H1 (cell line): ENCODE measurements at regions not wholly inside any gene's neighbourhood (a gene's known extent, or its start where the extent isn't known, plus 50 kb on each side); places are given as distances from the start of the nearest gene placed in this dataset.

Experiments used
- CTCF ChIA-PET: fragments of 300-600 bp; sonication (Branson Sonifier 250); formaldehyde crosslinking; loops from one replicate; lab custom pipeline; 2021; ENCODE audit not compliant: partially characterized antibody; lab: Charles Lee
- POLR2A ChIA-PET: fragments of 300-600 bp; sonication (Branson Sonifier 250); formaldehyde crosslinking; loops from one replicate; lab custom pipeline; 2021; ENCODE audit warnings: inconsistent platforms; ENCODE audit not compliant: partially characterized antibody; lab: Charles Lee
- DNase-seq, 2 experiments: peaks; one replicate each; pipeline versions ENCODE4 v3.0.0 to v3.0.0-alpha.2; 2010 to 2022; ENCODE audit warnings: low spot score in 2 of 2, low read depth in 1 of 2, mixed read lengths in 1 of 2
- FAIRE-seq: peaks from 2 replicates; lab custom pipeline; 2011; peaks lifted over from hg19 to GRCh38; lab: Jason Lieb, UNC
- H2AFZ ChIP-seq: 2 replicates; pipeline ENCODE4 v1.8.1; 2012; ENCODE audit warnings: low read length, inconsistent platforms
- H2AK5ac ChIP-seq: 2 replicates; pipeline ENCODE4 v1.6.1; 2013; ENCODE audit warnings: low read depth, low read length
- H2BK120ac ChIP-seq: replicated peaks from 2 replicates; pipeline ENCODE3; 2013; ENCODE audit warnings: low read depth, low read length, inconsistent platforms
- H2BK12ac ChIP-seq: 2 replicates; pipeline ENCODE4 v1.6.1; 2013; ENCODE audit warnings: low read depth, low read length
- H2BK15ac ChIP-seq: 2 replicates; pipeline ENCODE4 v1.6.1; 2013; ENCODE audit warnings: low read length
- H2BK20ac ChIP-seq: 2 replicates; pipeline ENCODE4 v1.6.1; 2013; ENCODE audit warnings: low read length
- H2BK5ac ChIP-seq: 2 replicates; pipeline ENCODE4 v1.6.1; 2013; ENCODE audit warnings: low read depth, low read length
- H3K14ac ChIP-seq: 2 replicates; pipeline ENCODE4 v1.6.1; 2013; ENCODE audit warnings: inconsistent platforms; ENCODE audit not compliant: insufficient read length
- H3K18ac ChIP-seq: 2 replicates; pipeline ENCODE4 v1.6.1; 2013; ENCODE audit warnings: low read length; ENCODE audit errors: extremely low read depth
- H3K23ac ChIP-seq: 2 replicates; pipeline ENCODE4 v1.6.1; 2013; ENCODE audit warnings: inconsistent platforms; ENCODE audit not compliant: insufficient read length
- H3K23me2 ChIP-seq: 2 replicates; pipeline ENCODE4 v1.6.1; 2013; ENCODE audit warnings: low read depth, low read length
- H3K27ac ChIP-seq: 2 replicates; pipeline ENCODE4 v1.6.1; 2011; ENCODE audit warnings: low read depth, low read length, inconsistent platforms
- H3K27me3 ChIP-seq, 4 experiments: replicated peaks in 1 of 4; 1 replicate in 1 of 4; 2 replicates in 3 of 4; pipeline versions ENCODE4 v1.6.1 to v1.8.1; 2011 to 2013; ENCODE audit warnings: low read length in 3 of 4, mild to moderate bottlenecking in 3 of 4, inconsistent platforms in 2 of 4, mixed read lengths in 2 of 4, moderate library complexity in 1 of 4; ENCODE audit not compliant: control insufficient read depth in 3 of 4, insufficient read depth in 3 of 4; ENCODE audit errors: extremely low read depth in 1 of 4
- H3K36me3 ChIP-seq, 4 experiments: 2 replicates each; pipeline versions ENCODE4 v1.6.1 to v1.8.1; 2011 to 2013; ENCODE audit warnings: mild to moderate bottlenecking in 4 of 4, low read length in 3 of 4, moderate library complexity in 2 of 4, control low read depth in 1 of 4, inconsistent platforms in 1 of 4; ENCODE audit not compliant: insufficient read depth in 4 of 4, control insufficient read depth in 2 of 4
- H3K4ac ChIP-seq: replicated peaks from 2 replicates; pipeline ENCODE3; 2013; ENCODE audit warnings: low read length, low read depth, mixed read lengths, inconsistent platforms; ENCODE audit not compliant: insufficient read length
- H3K4me1 ChIP-seq, 4 experiments: replicated peaks in 1 of 4; 1 replicate in 1 of 4; 2 replicates in 3 of 4; pipeline versions ENCODE4 v1.6.1 to v1.8.1; 2011 to 2013; ENCODE audit warnings: low read length in 3 of 4, inconsistent platforms in 2 of 4, mixed read lengths in 1 of 4; ENCODE audit not compliant: insufficient read depth in 4 of 4, control insufficient read depth in 3 of 4
- H3K4me2 ChIP-seq, 2 experiments: 2 replicates each; pipeline versions ENCODE4 v1.6.1 to v1.8.1; 2011 to 2013; ENCODE audit warnings: low read depth in 2 of 2, low read length in 2 of 2, control low read depth in 1 of 2, inconsistent platforms in 1 of 2, mild to moderate bottlenecking in 1 of 2; ENCODE audit not compliant: insufficient read depth in 1 of 2
- H3K4me3 ChIP-seq, 4 experiments: fragments of 200-600, 300-600 bp in 1 of 4; sonication (generic), shearing (Covaris generic), sonication (Bioruptor Twin) in 1 of 4; 2 replicates each; pipeline versions ENCODE4 v1.5.1 to v1.8.1; 2011 to 2016; ENCODE audit warnings: low read length in 4 of 4, low read depth in 3 of 4, control low read depth in 2 of 4, inconsistent platforms in 2 of 4, mild to moderate bottlenecking in 2 of 4, mixed read lengths in 1 of 4, moderate library complexity in 1 of 4; ENCODE audit not compliant: insufficient read depth in 2 of 4; ENCODE audit errors: extremely low read depth in 1 of 4
- H3K56ac ChIP-seq: replicated peaks from 2 replicates; pipeline ENCODE3; 2013; ENCODE audit warnings: low read depth, mild to moderate bottlenecking, mixed read lengths, low read length, inconsistent platforms; ENCODE audit not compliant: insufficient read length
- H3K79me1 ChIP-seq: 2 replicates; pipeline ENCODE4 v1.6.1; 2013; ENCODE audit warnings: low read depth, low read length, control low read depth
- H3K79me2 ChIP-seq, 2 experiments: 2 replicates each; pipeline versions ENCODE4 v1.6.1 to v1.8.1; 2012 to 2013; ENCODE audit warnings: low read length in 2 of 2, mild to moderate bottlenecking in 2 of 2, inconsistent platforms in 1 of 2; ENCODE audit not compliant: insufficient read depth in 2 of 2, control insufficient read depth in 1 of 2
- H3K9ac ChIP-seq, 4 experiments: replicated peaks in 1 of 4; 1 replicate in 1 of 4; 2 replicates in 3 of 4; pipeline versions ENCODE4 v1.6.1 to v1.8.1; 2011 to 2013; ENCODE audit warnings: low read depth in 3 of 4, low read length in 3 of 4, control low read depth in 2 of 4, mild to moderate bottlenecking in 2 of 4, moderate library complexity in 2 of 4, inconsistent platforms in 1 of 4; ENCODE audit errors: extremely low read depth in 1 of 4
- H3K9me3 ChIP-seq, 2 experiments: 2 replicates each; pipeline versions ENCODE4 v1.6.1 to v1.8.1; 2012 to 2013; ENCODE audit warnings: mild to moderate bottlenecking in 2 of 2, moderate library complexity in 2 of 2, control low read depth in 1 of 2, inconsistent platforms in 1 of 2, low read depth in 1 of 2, low read length in 1 of 2, mixed read lengths in 1 of 2; ENCODE audit not compliant: insufficient read depth in 2 of 2
- H4K20me1 ChIP-seq, 2 experiments: replicated peaks in 1 of 2; 2 replicates each; pipeline versions ENCODE3 to v1.8.1; 2011 to 2013; ENCODE audit warnings: inconsistent platforms in 2 of 2, low read length in 2 of 2, mild to moderate bottlenecking in 1 of 2; ENCODE audit not compliant: insufficient read depth in 2 of 2, control insufficient read depth in 1 of 2
- H4K5ac ChIP-seq: 2 replicates; pipeline ENCODE4 v1.6.1; 2013; ENCODE audit warnings: low read length, low read depth, mixed read lengths, inconsistent platforms; ENCODE audit not compliant: insufficient read length
- H4K8ac ChIP-seq: 2 replicates; pipeline ENCODE4 v1.8.0; 2013; ENCODE audit warnings: mild to moderate bottlenecking, moderate library complexity, low read length, inconsistent platforms; ENCODE audit not compliant: insufficient read depth; ENCODE audit errors: extremely low read depth
- H4K91ac ChIP-seq: replicated peaks from 2 replicates; pipeline ENCODE3; 2013; ENCODE audit warnings: low read length, mixed read lengths, inconsistent platforms; ENCODE audit not compliant: insufficient read length
- CHD2 ChIP-seq: IDR thresholded peaks from 2 replicates; pipeline ENCODE4 v1.6.1; 2012; ENCODE audit warnings: low read length, improper control_type of control experiment
- GABPA ChIP-seq: IDR thresholded peaks from 2 replicates; pipeline ENCODE4 v1.6.1; 2011; ENCODE audit warnings: mild to moderate bottlenecking, low read length, moderate library complexity, borderline replicate concordance; ENCODE audit not compliant: insufficient read depth
- KDM5A ChIP-seq: fragments of 200-600 bp; IDR thresholded peaks from 2 replicates; pipeline ENCODE4 v1.7.1; 2012; ENCODE audit warnings: mild to moderate bottlenecking, low read length, inconsistent platforms, mixed read lengths
- PHF8 ChIP-seq: fragments of 200-600 bp; sonication (generic); conservative IDR thresholded peaks from 2 replicates; pipeline ENCODE4 v1.7.1; 2012; ENCODE audit warnings: low read depth, mild to moderate bottlenecking, inconsistent platforms, low read length, moderate library complexity
- RFX5 ChIP-seq: IDR thresholded peaks from 2 replicates; pipeline ENCODE4 v1.6.1; 2011; ENCODE audit warnings: low read depth, low read length, improper control_type of control experiment, borderline replicate concordance
- SIX5 ChIP-seq: IDR thresholded peaks from 2 replicates; pipeline ENCODE4 v1.6.1; 2011; ENCODE audit warnings: mild to moderate bottlenecking, low read depth, low read length
- TAF7 ChIP-seq: optimal IDR thresholded peaks from 2 replicates; pipeline ENCODE3; 2011; ENCODE audit warnings: low read depth, mild to moderate bottlenecking, inconsistent platforms, low read length, moderate library complexity, borderline replicate concordance
- WGBS, 2 experiments: shearing (Covaris generic) in 1 of 2; methylation state at CpG; one replicate each; pipeline versions ENCODE4 v1.1.6 to v1.1.7; 2013 to 2015; ENCODE audit warnings: low lambda C conversion rate in 2 of 2, mixed read lengths in 2 of 2, inconsistent platforms in 1 of 2, low coverage in 1 of 2, missing lambda C conversion rate in 1 of 2; ENCODE audit not compliant: insufficient replicate concordance in 2 of 2, insufficient coverage in 1 of 2, insufficient read length in 1 of 2; ENCODE audit errors: extremely low coverage in 1 of 2, missing lambda C conversion rate in 1 of 2; 5-methylcytosine and 5-hydroxymethylcytosine counted together

DNA sequence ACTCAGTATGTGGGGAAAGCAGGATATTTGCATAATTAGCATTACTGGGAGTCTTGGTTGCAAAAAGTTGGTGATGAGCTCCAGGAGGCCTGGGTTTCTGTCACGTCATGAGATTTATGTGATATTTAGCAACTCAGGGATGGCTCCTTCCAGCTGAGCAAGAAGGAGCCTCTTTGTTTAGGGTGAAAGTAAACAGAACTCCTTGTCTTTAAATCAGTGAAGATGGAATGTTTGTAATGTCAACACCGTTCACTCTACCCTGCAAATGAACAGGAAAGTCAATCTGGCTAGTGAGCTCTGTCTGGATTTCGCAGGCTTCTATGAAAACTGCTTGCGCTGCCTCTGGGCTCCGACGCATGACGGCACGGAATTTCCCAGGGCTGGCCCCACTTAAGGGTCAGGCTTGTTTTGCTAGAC lies 86.9 kb downstream of the PXDC1 start:
- no peak overlapping the region for H3K14ac ChIP-seq
- H2AFZ ChIP-seq = peak overlapping the region; percentile 78
- no peaks in the 10 kb centered on the region for H4K20me1 ChIP-seq
- H3K23me2 ChIP-seq = no peaks in the 10 kb centered on the region
- no peak overlapping the region for H3K27ac ChIP-seq
- H3K4me3 ChIP-seq = no peak overlapping the region
- H2BK15ac ChIP-seq = no peak overlapping the region
- CTCF ChIA-PET = interaction anchor here (1.7 kb wide), 1 partner anchor 254 kb away, joined by 3 read pairs; no protein-coding TSS in a partner anchor
- peak overlapping the region in 1 of 2 experiments; percentile 2; a peak in 1 of 4 replicates for H3K4me2 ChIP-seq
- H4K5ac ChIP-seq = no peak overlapping the region
- no peaks in the 10 kb centered on the region for H3K79me2 ChIP-seq
- H3K9ac ChIP-seq = no peak overlapping the region
- no peaks in the 10 kb centered on the region; a peak in 1 of 7 replicates for H3K27me3 ChIP-seq
- no peak overlapping the region for H4K8ac ChIP-seq
- H3K23ac ChIP-seq = no peak overlapping the region
- H2BK20ac ChIP-seq = no peak overlapping the region
- H2BK12ac ChIP-seq = no peak overlapping the region
- H3K36me3 ChIP-seq = no peaks in the 10 kb centered on the region
- WGBS, 2 experiments = 66% methylated on average over 8 of the region's 8 CpGs; no CpG with 5 or more reads in 1 of the 2 experiments
- TF ChIP-seq CHD2 (no peak), KDM5A (no peak), PHF8 (no peak), SIX5 (no peak), TAF7 (no peak), GABPA (no peak), RFX5 (no peak)
- DNase-seq = no peak
- H3K18ac ChIP-seq = no peak overlapping the region
- H4K91ac ChIP-seq = no peak overlapping the region
- no peaks in the 10 kb centered on the region for H3K79me1 ChIP-seq
- no peak overlapping the region for H2AK5ac ChIP-seq
- H2BK5ac ChIP-seq = no peak overlapping the region
- H3K9me3 ChIP-seq = peaks cover 0 to 6% of the 10 kb centered on the region in 2 experiments; a peak in 1 of 4 replicates
- POLR2A ChIA-PET = no interaction called here
- FAIRE-seq = no peak
- no peak overlapping the region for H2BK120ac ChIP-seq
- H3K4me1 ChIP-seq = peaks cover 0 to 13% (median 10%) of the 10 kb centered on the region in 4 experiments; a peak in 5 of 7 replicates
- H3K4ac ChIP-seq = no peak overlapping the region
- no peak overlapping the region for H3K56ac ChIP-seq
